Stimulated activated CD4-positive, alpha-beta T cell treated with anti-CD3 and anti-CD28 coated beads, Interleukin-4, amount 100 ng/mL, for 4 hours (primary cell): ENCODE measurements at regions not wholly inside any gene's neighbourhood (a gene's known extent, or its start where the extent isn't known, plus 50 kb on each side); places are given as distances from the start of the nearest gene placed in this dataset.

Experiments
- DNase-seq, 2 experiments: peaks; one replicate each; pipeline ENCODE4 v3.0.0-alpha.2; 2020

GRCh38 chr6:6704103-6705060 lies 115.9 kb downstream of the LY86 start:
- no peak for DNase-seq

GRCh38 chr6:6705061-6705425 lies 116.5 kb downstream of the LY86 start:
- DNase-seq: no peak

GRCh38 chr6:6705915-6706675 lies 117.6 kb downstream of the LY86 start:
- no peak for DNase-seq

DNA sequence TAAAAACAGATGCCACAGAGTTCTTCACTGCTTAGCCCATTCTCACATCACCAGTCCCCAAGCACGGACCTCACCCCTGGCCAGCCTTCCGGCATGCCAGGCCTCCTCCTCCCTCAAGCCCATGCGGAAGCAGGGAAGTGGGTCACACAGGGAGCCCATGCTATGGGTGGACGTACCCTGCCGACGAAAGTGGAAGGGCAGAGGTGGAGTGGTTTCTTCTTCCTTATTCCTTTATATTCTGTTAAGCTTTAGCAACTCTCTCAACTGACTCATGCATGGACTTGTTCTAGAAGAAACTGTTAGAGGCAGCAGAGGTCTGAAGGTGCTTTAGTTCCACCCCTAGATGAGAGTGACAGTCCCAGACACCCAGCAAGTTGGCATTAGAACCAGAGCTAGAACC lies 118.6 kb downstream of the LY86 start:
- no peak for DNase-seq

- no peak for DNase-seq
Observed at GRCh38 chr6:6709106-6709505, 120.6 kb downstream of the LY86 start.

- no peak for DNase-seq
Observed at GRCh38 chr6:6711031-6711785, 122.7 kb downstream of the LY86 start.

- no peak for DNase-seq
Observed at GRCh38 chr6:6711832-6712448, 123.4 kb downstream of the LY86 start.

GRCh38 chr6:6712449-6713403 lies 124.2 kb downstream of the LY86 start:
- DNase-seq: no peak

- DNase-seq: no peak
Observed at GRCh38 chr6:6713657-6714056, 125.1 kb downstream of the LY86 start.

DNA sequence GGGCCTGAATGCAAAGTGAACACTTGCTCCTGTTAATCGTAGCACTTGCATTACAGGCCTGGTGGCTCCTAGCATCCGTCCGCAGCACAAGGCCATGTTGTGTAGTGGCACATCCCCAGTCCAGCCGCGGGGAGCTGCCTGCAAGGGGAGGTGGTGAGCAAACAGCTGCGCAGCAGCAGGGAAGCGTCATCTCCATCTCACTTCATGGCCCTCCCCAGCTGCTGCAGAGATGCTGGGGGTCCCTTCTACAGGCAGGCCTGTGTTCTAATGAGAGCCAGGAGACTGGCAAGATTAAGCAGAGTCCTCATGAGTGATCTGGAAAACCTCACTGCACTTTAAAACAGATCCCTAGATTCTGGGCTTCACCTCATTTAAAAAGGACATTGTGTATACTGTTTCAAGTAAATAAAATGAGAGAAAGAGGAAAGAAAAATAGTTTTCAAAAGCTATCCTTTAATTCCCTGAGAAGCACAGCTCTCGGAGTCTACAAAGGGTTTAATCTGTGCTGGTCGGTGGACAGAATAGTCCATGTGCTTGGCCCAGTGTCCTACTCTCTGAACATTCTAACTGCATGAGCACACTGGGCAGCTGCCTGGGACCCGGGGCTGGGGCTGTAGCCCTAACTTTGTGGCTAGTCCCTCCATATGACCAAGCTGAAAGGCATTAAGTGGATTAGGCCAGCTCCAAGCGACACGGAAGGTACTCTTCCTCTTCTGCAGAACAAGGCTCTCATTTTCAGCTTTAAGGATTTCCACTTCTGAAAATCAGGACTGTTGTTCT lies 125.8 kb downstream of the LY86 start:
- DNase-seq: no peak

DNA sequence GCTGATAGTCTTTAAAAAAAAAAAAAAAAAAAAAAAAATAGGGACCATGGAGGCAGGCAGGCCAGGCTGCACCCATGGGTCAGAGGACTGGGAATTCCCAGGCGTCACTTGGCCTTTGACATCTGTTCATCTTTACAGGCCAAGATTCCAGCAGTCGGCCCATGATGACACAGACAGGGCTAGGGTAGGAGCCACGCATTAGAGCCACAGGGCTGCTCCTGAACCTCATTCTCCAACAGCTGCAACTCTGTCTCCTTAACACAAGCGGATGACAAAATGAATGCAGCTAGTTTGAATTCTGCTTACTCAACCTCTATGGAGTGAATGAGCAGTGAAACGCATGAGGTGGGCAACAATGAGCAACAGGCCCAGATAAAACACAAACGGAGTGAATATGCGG lies 126.4 kb downstream of the LY86 start:
- no peak for DNase-seq

- DNase-seq: no peak
Observed at GRCh38 chr6:6715465-6715864, 126.9 kb downstream of the LY86 start.

DNA sequence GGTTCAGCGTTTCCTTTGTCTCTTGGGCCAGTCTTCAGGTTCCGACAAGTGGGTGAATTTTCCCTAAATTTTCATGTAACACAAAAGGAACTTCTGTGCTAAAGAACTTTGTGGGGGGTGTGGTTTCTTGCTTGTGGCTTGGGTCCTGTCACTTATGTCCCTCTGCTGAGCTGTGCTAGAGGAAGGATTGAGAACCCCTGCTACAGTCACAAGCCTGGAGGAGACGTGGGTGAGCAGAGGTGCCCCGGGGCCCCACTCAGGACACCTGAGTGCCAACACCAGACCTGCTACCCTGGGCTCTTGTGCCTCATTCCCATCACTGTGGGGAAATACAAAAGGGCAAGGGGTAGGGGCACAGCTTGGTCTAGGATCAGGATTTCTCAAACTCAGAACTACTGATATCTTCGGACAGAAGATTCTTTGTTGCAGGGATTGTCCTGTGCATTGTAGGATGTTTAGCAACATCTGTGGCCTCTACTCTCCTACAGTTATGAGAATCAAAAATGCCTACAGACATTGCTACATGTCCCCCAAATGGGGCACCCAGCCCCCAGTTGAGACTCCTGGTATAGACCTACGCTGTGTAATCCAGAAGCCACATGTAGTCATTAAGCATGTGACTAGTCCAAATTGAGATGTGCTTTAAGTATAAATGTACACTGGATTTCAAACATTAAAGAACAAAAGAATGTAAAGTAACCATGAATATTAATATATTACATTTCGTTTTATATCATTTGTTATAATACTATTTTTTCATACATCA lies 128.7 kb downstream of the LY86 start:
- no peak for DNase-seq

DNA sequence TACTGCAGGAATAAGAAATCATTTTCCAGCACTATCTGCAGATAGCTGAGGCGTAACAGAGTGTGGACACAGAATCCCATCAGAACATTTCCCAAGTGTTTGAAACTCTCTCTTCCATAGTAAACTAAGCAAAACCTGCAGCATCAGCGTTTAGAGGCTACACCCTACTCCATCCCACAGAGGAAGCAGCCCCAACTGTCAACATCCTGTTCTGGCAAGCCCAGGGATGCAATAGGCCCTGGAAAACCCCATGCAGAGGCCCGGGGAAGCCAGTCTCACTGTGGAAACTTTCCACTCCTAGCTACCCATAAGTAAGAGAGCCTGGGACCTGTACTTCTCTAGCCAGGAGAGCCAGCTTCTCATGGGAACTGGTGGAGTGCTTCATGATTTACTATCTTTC lies 129.4 kb downstream of the LY86 start:
- no peak for DNase-seq

GRCh38 chr6:6721606-6722005 lies 133.1 kb downstream of the LY86 start:
- DNase-seq: no peak

GRCh38 chr6:6722195-6722594 lies 133.7 kb downstream of the LY86 start:
- DNase-seq: no peak

DNA sequence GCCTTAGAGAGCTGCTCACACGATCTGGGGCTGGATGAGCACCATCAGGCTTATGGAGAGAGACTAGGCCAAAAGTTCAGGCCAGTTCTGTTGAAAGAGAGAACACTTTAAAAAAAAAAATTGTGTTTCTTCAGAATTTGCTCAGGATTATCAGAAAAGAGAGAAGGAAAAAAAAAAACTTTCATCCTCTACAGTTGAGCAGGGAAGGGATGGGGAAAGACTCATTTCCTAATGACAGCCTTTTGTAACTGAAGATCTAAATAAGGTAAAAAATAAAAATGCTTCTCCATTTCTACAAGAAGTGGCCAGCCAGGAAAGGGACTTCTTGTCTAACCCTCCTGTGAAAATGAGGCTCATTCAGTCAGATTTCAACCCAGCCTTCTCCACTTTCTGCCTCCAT lies 134.8 kb downstream of the LY86 start:
- DNase-seq: no peak

GRCh38 chr6:6723921-6724538 lies 135.5 kb downstream of the LY86 start:
- DNase-seq: no peak
